Gastrocnemius medialis (tissue), 4 donors: ENCODE measurements at regions not wholly inside any gene's neighbourhood (a gene's known extent, or its start where the extent isn't known, plus 50 kb on each side); places are given as distances from the start of the nearest gene placed in this dataset.

Source experiments
- CTCF ChIP-seq, 5 experiments: fragments of 450-650 bp in 3 of 5; fragments of 200-600 bp in 2 of 5; sonication (generic) in 2 of 5; IDR thresholded peaks in 4 of 5; conservative IDR thresholded peaks in 1 of 5; 1 replicate in 4 of 5; 2 replicates in 1 of 5; pipeline ENCODE4 v1.5.1; 2016 to 2019; ENCODE audit warnings: antibody characterized with exemption in 5 of 5, mild to moderate bottlenecking in 3 of 5, moderate library complexity in 3 of 5
- POLR2A ChIP-seq, 2 donors: fragments of 450-650 bp; IDR thresholded peaks; one replicate each; pipeline ENCODE4 v1.6.1; 2017; ENCODE audit warnings: antibody characterized with exemption in 2 of 2, mild to moderate bottlenecking in 2 of 2, moderate library complexity in 2 of 2

- TF ChIP-seq POLR2A (IDR thresholded peaks at IDR 0.05) (no peak), CTCF (IDR thresholded peaks at IDR 0.05 in 4 of 5, conservative IDR thresholded peaks at IDR 0.05 in 1 of 5) (no peak)
These were observed 242.0 kb upstream of the NPY start for GRCh38 chr7:24042028-24042427.
